WTC11 (cell line): ENCODE measurements at regions not wholly inside any gene's neighbourhood (a gene's known extent, or its start where the extent isn't known, plus 50 kb on each side); places are given as distances from the start of the nearest gene placed in this dataset.

Experiments used
- ATF2 ChIP-seq: sonication (generic); formaldehyde crosslinking; IDR thresholded peaks from 2 replicates; pipeline ENCODE4 v1.8.1; 2022; ENCODE audit warnings: low read depth, missing genetic modification reagents, borderline replicate concordance
- CTCF ChIP-seq: fragments of 200-600 bp; IDR thresholded peaks from 2 replicates; pipeline ENCODE4 v1.8.0; 2022; ENCODE audit warnings: antibody characterized with exemption
- GABPB1 ChIP-seq: sonication (generic); formaldehyde crosslinking; IDR thresholded peaks from 2 replicates; pipeline ENCODE4 v1.8.1; 2023; ENCODE audit warnings: mild to moderate bottlenecking, missing genetic modification reagents
- JUN ChIP-seq: sonication (generic); formaldehyde crosslinking; IDR thresholded peaks from 2 replicates; pipeline ENCODE4 v1.8.0; 2023; ENCODE audit warnings: mild to moderate bottlenecking, missing genetic modification reagents
- MYBL2 ChIP-seq: sonication (generic); formaldehyde crosslinking; IDR thresholded peaks from 2 replicates; pipeline ENCODE4 v1.8.1; 2023; ENCODE audit warnings: mild to moderate bottlenecking, moderate library complexity, missing genetic modification reagents
- NFE2L1 ChIP-seq: sonication (generic); formaldehyde crosslinking; IDR thresholded peaks from 2 replicates; pipeline ENCODE4 v1.8.1; 2023; ENCODE audit warnings: missing genetic modification reagents
- NFYB ChIP-seq: sonication (generic); formaldehyde crosslinking; conservative IDR thresholded peaks from 2 replicates; pipeline ENCODE4 v1.8.0; 2022; ENCODE audit warnings: low read depth, missing genetic modification reagents
- SMAD3 ChIP-seq: sonication (generic); formaldehyde crosslinking; IDR thresholded peaks from 2 replicates; pipeline ENCODE4 v1.8.0; 2022; ENCODE audit warnings: missing genetic modification reagents, mild to moderate bottlenecking, borderline replicate concordance

DNA sequence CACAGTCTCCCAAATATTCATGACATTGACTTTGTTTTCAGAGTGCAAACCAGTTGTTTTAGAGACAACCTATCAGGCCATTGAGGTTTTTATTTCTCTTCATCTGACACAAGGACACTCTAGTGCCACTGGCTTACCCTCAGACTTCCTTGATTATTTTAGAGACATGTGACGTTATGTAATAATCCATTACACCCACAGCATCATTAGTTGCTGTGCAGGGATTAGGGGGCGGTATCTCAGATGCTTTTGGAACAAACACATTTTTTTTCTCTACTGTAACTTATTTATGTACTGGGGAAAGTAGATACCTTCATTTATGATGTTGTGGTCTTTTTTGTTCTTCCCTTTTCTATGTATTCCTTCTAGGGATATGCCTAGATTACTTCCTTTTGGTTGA lies 2293.1 kb downstream of the PCDH7 start:
- TF ChIP-seq SMAD3 (CRISPR knock-in tag), result no peak
- no peak for TF ChIP-seq CTCF
- no peak for TF ChIP-seq JUN (CRISPR knock-in tag)
- no peak for TF ChIP-seq NFE2L1 (CRISPR knock-in tag)
- TF ChIP-seq NFYB, result no peak
- TF ChIP-seq MYBL2 (CRISPR knock-in tag), result no peak
- no peak for TF ChIP-seq GABPB1 (CRISPR knock-in tag)
- TF ChIP-seq ATF2, result no peak
